GM18951 (cell line): ENCODE measurements at regions not wholly inside any gene's neighbourhood (a gene's known extent, or its start where the extent isn't known, plus 50 kb on each side); places are given as distances from the start of the nearest gene placed in this dataset.
"Not testable (repeated sequence)": the region's sequence is repeated elsewhere in the genome, so short reads cannot be mapped to it uniquely, and the experiment has no call there.

ENCODE experiments used
- POLR2A ChIP-seq: IDR thresholded peaks from 4 replicates; pipeline ENCODE4 v1.6.1; 2011; ENCODE audit warnings: mild to moderate bottlenecking; ENCODE audit not compliant: insufficient read length, insufficient read depth; ENCODE audit errors: extremely low read depth
- in situ Hi-C: fragments of 300-500 bp; cut with MboI; formaldehyde crosslinking; loops from one replicate; pipeline ENCODE4 v1.12.0; 2022; ENCODE audit warnings: low sequenced_read_pairs, mixed read lengths, inconsistent platforms; ENCODE audit not compliant: unreplicated experiment

DNA sequence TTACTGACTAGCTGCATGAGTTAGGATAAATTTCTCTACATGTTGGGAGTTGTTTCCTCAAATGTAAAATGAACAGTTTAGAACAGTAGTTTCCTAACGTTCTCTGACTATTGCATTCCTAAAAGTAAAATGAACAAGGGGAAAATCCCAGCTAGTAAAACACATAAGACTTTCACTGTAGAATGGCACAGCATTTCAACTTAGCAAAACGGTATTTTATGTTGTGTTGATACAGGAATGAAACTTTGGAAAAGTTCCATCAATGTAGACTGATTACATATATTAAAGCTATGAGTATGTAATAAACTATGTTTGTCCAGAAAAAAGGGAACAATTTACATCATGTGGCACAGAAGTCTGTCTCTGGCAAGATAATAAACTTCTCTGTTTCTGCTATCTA, 297.4 kb upstream of the EPHA3 start:
- in situ Hi-C loops = no loop called here
- TF ChIP-seq POLR2A = no peak

DNA sequence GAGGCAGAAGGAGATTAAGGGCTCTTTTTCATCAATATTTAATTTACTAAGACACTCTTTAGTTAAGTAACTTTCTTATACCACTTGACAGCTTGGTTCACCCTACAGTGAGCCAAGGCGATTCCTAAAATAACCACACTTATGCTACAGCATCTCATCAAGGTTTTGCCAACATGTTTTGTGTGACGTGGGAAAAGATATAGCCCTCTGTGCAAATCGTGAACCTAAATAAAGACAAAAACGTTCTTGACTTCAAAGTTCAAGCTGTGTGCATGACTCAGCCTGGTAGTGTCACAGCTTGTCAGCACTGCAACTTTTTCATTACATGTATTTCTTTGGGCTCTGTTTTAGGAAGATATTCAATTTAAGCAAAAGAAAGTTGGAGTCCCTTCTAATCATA, 297.0 kb upstream of the EPHA3 start:
- no peak for TF ChIP-seq POLR2A
- in situ Hi-C loops = no loop called here

DNA sequence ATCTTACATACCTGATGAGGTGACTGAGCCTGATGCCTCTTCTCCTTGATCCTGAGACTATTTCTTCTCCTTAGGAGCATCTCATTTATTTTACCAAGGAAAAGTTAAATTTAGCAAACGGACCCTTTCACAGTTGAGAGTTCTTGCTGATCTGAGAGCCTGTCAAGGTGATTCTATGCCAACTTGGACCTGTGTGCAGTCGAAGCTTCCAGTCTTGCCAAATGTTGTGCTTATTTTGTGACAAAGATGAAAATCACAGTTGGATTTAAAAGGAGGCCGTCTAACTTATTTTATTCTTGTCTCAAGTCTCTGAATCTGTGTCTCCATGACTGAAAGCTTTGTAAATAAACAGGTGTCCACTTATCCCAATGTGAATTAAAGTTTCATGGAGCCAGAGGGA, 296.3 kb upstream of the EPHA3 start:
- TF ChIP-seq POLR2A = no peak
- in situ Hi-C loops = no loop called here

DNA sequence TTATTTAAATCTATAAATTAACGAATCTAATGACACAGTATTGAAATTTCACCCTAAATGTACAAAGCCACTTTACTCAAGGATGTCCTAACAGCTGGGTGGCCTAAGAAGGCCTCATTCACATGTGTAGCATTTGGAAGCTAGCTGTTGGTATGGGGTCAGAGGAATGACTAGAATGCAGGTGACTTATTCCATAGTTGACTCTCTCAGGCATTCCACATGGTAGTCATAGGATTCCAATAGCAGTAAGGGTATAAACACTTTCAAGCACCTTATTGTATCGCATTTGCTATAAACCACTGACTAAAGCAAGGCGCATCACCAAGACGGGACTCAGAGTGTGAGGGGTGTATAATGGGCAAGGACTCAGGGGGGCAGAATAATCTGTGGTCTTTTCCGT, 294.8 kb upstream of the EPHA3 start:
- TF ChIP-seq POLR2A = no peak
- in situ Hi-C loops = no loop called here

- no peak for TF ChIP-seq POLR2A
- in situ Hi-C loops = no loop called here
Measured at GRCh38 chr3:88816445-88816844, 291.0 kb upstream of the EPHA3 start.

GRCh38 chr3:88824666-88825564, 282.5 kb upstream of the EPHA3 start:
- in situ Hi-C loops = no loop called here
- no peak for TF ChIP-seq POLR2A

GRCh38 chr3:88828466-88828865, 279.0 kb upstream of the EPHA3 start:
- no peak for TF ChIP-seq POLR2A
- in situ Hi-C loops = no loop called here

- in situ Hi-C loops = no loop called here
- TF ChIP-seq POLR2A = no peak
Measured at GRCh38 chr3:88852606-88853005, 254.8 kb upstream of the EPHA3 start.

DNA sequence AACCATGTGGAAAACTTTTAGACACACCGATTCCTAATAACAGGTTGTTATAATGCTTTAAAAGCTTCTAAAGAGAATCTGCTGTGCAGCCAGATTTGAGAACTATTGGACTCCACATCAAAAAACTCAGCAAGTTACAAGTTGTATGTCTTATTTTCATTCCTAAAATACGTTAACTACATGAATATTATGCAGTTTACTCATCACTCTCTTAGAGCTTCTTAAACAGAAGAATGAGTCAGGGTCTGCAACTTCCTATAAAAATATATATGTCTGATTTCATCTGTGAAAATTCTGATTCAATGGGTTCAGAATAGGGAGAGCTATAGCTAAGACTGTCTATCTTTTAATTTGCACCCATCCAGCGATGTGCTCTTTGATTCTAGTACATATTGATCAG, 244.2 kb upstream of the EPHA3 start:
- no peak for TF ChIP-seq POLR2A
- in situ Hi-C loops = no loop called here

DNA sequence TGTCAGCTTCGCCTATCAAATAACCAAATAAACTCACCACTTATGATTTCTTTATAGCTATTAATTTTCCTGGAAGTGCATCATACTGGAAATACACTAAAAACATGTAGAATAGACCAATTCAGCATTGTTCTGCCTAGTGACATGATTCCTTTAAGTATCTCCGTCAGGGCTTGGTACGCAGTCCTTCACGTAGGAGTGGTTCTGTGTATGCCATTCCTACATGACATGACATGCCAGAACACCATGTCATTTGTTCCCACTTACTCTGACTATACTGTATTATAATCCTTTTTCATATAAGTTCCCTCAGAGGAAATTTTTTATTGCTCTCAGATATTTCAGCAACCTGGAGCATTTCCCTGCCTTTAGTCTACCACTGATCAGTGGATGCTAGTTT, 230.7 kb upstream of the EPHA3 start:
- in situ Hi-C loops = no loop called here

DNA sequence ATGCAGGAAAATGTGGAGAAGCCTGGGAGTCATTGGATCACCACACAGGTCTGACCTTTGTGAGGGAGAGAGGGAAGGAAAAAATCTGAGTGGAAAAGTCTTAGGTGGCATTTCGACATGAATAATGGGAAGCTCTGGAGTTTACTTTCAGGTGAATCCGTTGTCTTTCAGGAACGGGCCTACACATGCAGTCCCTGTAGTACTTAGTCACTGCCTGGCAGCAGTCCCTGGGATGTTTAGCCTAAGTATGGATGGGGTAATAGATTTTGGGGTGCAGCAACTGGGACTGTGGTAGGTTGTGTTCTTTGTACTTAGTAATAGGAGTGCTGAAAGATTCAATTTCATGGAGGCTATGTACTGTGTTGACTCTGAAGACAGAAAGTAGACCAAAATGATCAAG, 227.5 kb upstream of the EPHA3 start:
- in situ Hi-C loops = no loop called here
- no peak for TF ChIP-seq POLR2A

More for the DNA sequence above, 230.7 kb upstream of the EPHA3 start:
- no peak for TF ChIP-seq POLR2A

DNA sequence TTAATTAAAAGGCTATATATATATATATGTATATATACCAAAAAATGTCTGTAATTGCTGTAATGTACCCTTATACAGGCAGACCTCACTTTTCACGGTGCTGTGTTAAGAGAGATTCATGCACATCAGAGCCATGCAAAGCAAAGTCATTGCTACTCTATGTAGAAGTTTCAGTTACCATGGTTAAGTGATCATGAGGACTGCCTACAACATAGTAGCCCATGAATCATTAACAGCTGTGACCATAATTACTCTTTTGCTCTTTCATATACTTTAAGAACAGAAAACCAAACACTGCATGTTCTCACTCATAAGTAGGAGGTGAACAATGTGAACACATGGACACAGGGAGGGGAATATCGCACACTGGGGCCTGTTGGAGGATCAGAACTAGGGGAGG, 225.3 kb upstream of the EPHA3 start:
- in situ Hi-C loops = no loop called here

DNA sequence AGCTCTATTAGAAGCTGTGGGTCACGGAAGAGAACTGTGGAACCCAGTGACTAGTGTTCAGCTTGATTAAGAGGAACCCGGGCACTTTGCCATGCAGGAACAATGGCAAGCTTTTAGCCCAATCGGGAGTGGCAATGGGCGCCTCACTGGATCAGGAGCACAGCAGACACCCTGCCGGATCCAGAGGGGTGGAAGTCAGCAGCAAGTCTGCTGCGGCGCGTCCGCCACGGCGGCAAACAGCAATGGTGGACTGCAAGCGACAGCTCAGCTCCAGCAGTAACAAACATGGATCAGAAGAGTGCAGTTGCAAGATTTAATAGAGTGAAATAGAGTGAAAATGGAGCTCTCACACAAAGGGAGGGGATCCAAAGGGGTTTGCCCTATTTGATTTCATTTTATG, 220.8 kb upstream of the EPHA3 start:
- in situ Hi-C loops = not testable (repeated sequence)

More for the DNA sequence above, 225.3 kb upstream of the EPHA3 start:
- no peak for TF ChIP-seq POLR2A

- in situ Hi-C loops = no loop called here
- TF ChIP-seq POLR2A = no peak
Measured at GRCh38 chr3:88896026-88896425, 211.4 kb upstream of the EPHA3 start.
